NB4 (cell line): ENCODE measurements at regions not wholly inside any gene's neighbourhood (a gene's known extent, or its start where the extent isn't known, plus 50 kb on each side); places are given as distances from the start of the nearest gene placed in this dataset.

Source experiments
- DNase-seq: peaks from one replicate; pipeline ENCODE4 v3.0.0; 2010; ENCODE audit warnings: low read depth
- H3K4me3 ChIP-seq: one replicate; pipeline ENCODE4 v1.5.1; 2011; ENCODE audit warnings: mild to moderate bottlenecking, low read depth, low read length, moderate library complexity
- CTCF ChIP-seq: IDR thresholded peaks from one replicate; pipeline ENCODE4 v1.5.1; 2012; ENCODE audit warnings: low read depth, low read length
- MAX ChIP-seq: IDR thresholded peaks from 2 replicates; pipeline ENCODE4 v1.6.1; 2011; ENCODE audit warnings: low read depth, low read length
- MYC ChIP-seq: IDR thresholded peaks from 2 replicates; pipeline ENCODE4 v1.6.1; 2011; ENCODE audit warnings: low read depth, low read length
- POLR2A ChIP-seq: IDR thresholded peaks from 2 replicates; pipeline ENCODE4 v1.6.1; 2011; ENCODE audit warnings: mild to moderate bottlenecking; ENCODE audit not compliant: insufficient read length; ENCODE audit errors: extremely low read depth

- TF ChIP-seq MAX (no peak), CTCF (no peak), POLR2A (no peak), MYC (no peak)
- no peak overlapping the region for H3K4me3 ChIP-seq
- no peak for DNase-seq
Observed at GRCh38 chr20:57062241-57062640, 204.2 kb downstream of the BMP7 start.

DNA sequence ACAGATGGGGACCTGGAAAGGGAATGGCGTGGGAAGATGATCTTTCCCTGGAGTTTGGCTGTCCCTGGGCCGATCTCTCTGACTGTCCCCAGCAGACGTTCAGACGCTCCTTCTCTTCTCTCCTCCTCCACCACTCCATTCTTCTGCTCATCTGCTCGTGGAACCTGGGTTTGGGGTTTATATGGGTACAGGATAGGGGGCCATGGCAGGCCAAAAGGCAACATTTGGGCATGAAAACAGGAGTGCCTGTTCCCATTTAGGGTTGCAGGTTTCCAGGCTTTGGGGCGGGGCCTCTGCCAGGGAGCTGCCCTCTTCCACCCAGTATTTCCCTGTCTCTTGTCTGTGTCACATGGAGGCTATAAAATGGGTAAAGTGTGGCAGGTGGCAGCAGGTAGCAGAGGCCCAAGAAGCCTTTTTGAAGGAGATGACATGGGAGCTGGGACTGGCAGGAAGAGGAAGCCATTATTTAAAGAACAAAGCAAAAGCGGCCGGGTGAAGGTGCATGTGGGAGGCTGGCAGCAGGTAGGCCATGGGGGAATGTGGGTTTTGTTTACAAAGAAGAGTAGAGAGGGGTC lies 203.7 kb downstream of the BMP7 start:
- no peak overlapping the region for H3K4me3 ChIP-seq
- DNase-seq = no peak
- TF ChIP-seq MYC (no peak), MAX (no peak), POLR2A (no peak), CTCF (no peak)

- no peak overlapping the region for H3K4me3 ChIP-seq
- TF ChIP-seq MYC (no peak), MAX (no peak), POLR2A (no peak), CTCF (no peak)
- no peak for DNase-seq
Observed at GRCh38 chr20:57064836-57065235, 201.6 kb downstream of the BMP7 start.

GRCh38 chr20:57065646-57066045 lies 200.8 kb downstream of the BMP7 start:
- H3K4me3 ChIP-seq = no peak overlapping the region
- no peak for DNase-seq
- TF ChIP-seq CTCF = no peak
- no peak for TF ChIP-seq POLR2A
- TF ChIP-seq MYC = no peak
- TF ChIP-seq MAX = no peak

DNA sequence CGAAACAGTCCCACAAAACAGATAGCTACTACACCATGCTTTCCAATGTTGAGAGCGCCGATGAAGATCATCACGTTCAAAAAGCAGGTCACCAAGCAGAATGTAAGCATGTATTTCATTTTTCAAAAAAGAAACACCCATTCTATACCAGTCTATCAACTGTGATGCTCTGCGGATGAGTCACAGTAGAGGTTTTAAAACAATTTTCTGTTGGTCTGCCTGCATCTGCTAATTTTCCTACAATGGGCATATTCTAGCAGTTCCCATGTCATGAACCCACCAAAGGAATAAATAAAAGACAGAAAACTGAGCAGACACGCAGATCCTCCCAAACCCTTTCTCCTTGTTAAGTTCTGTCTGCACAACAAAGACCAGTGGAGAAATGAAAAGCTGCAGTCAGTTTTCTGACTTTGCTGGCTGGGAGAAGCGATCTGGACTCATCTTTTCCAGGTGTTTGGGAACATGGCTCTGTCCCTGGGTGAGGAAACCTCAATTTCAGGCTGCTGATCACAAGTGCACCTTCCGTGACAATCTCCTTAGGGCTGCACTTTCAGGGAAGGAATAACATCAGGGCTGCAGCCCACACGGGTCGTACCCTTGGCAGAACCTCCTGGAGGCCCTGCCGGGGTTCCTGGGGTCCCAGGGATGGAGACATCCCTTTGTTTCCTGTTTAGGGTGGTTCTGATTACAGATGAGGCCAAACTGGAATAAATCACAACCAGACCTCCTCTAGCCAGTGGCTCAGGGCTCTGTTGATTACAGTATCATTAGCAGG lies 200.1 kb downstream of the BMP7 start:
- DNase-seq = no peak
- no peak for TF ChIP-seq MYC
- TF ChIP-seq CTCF = no peak
- TF ChIP-seq POLR2A = no peak
- no peak for TF ChIP-seq MAX
- no peak overlapping the region for H3K4me3 ChIP-seq
